ENCODE measurements at regions not wholly inside any gene's neighbourhood (a gene's known extent, or its start where the extent isn't known, plus 50 kb on each side); places are given as distances from the start of the nearest gene placed in this dataset.

- Mint-ChIP-seq H3K4me3 (no peak overlapping the region), H3K4me1 (peaks cover 11% of the 10 kb centered on the region), H3K27me3 (no peaks in the 10 kb centered on the region), H3K36me3 (ENCODE audit: low read depth) (no peaks in the 10 kb centered on the region), H3K27ac (no peak overlapping the region), H3K9me3 (no peaks in the 10 kb centered on the region)
- POLR2A ChIA-PET: no interaction called here
- no peak for DNase-seq
- CTCF ChIA-PET: no interaction called here
Measured at GRCh38 chr6:104638841-104639290, 220.9 kb downstream of the HACE1 start.

- CTCF ChIA-PET: no interaction called here
- Mint-ChIP-seq H3K4me3 (no peak overlapping the region), H3K27me3 (peaks cover 7% of the 10 kb centered on the region), H3K27ac (no peak overlapping the region), H3K36me3 (ENCODE audit: low read depth) (no peaks in the 10 kb centered on the region), H3K9me3 (no peaks in the 10 kb centered on the region), H3K4me1 (no peaks in the 10 kb centered on the region)
- POLR2A ChIA-PET: no interaction called here
- DNase-seq: no peak
Measured at GRCh38 chr6:104633125-104633524, 226.6 kb downstream of the HACE1 start.

DNA sequence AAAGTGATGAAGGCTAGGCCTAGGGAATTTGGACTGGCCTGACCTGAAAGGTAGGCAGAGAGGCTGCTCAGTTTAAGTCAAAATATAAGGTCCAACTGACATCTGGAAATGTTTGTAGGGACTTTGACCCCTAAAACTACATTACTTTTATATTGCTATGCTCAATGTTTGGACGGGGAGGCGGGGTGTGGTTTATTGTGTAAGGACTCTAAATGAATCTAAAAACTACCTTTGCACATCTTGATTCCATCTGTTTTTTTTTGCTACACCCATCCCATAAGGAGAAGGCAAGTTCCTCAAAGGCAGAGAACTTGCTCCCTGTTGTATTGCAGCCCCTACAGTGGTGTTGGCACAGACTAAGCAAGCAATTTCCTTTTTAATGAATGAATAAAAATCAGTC is 227.1 kb downstream of the HACE1 start:
- H3K4me1 Mint-ChIP-seq: no peaks in the 10 kb centered on the region
- H3K27ac Mint-ChIP-seq: no peak overlapping the region
- ChIA-PET POLR2A (no interaction called here), CTCF (no interaction called here)
- H3K4me3 Mint-ChIP-seq: no peak overlapping the region
- H3K36me3 Mint-ChIP-seq (ENCODE audit: low read depth): no peaks in the 10 kb centered on the region
- DNase-seq: no peak
- peaks cover 7% of the 10 kb centered on the region for H3K27me3 Mint-ChIP-seq
- H3K9me3 Mint-ChIP-seq: no peaks in the 10 kb centered on the region

DNA sequence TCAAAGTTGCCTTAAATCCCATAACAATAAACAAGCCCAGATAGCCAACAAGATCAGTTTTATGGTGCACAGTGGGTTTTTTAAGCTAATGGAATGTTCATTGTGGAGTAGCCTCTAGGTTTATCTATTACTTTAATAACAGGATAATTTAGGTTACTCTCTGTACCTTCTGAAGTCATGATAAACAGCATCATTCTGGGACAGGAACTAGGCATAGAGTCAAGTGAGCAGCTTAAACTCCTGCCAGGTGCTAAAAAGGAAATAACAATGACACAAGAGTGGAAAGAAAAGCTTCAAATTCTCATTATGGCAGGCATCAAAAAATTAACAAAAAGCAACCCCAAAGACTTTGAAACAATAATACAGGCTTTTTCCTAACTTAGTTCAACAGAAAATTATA is 228.8 kb downstream of the HACE1 start:
- no peak for DNase-seq
- Mint-ChIP-seq H3K4me1 (no peaks in the 10 kb centered on the region), H3K36me3 (ENCODE audit: low read depth) (no peaks in the 10 kb centered on the region), H3K9me3 (no peaks in the 10 kb centered on the region), H3K4me3 (no peak overlapping the region), H3K27ac (no peak overlapping the region), H3K27me3 (peaks cover 12% of the 10 kb centered on the region)
- ChIA-PET POLR2A (no interaction called here), CTCF (no interaction called here)

DNA sequence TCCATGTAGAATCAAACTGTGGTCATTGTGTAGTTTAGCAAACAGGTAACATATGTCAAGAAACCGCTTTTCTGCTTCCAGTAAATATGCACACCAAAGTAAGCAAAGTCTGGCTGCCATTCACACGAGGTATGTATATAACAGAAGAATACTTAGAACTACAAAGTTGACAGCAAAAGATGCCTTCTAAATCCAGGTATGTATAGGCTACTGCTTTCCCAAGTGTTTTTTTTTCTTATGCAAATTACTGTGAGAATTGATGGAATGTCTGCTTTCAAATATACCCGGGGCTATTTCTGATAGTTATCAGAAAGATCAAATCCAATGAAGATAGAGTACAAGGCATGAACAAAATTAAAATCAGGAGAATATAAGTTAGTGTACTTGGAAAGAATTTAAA is 229.2 kb downstream of the HACE1 start:
- Mint-ChIP-seq H3K4me1 (no peaks in the 10 kb centered on the region), H3K27me3 (peaks cover 12% of the 10 kb centered on the region), H3K36me3 (ENCODE audit: low read depth) (no peaks in the 10 kb centered on the region), H3K4me3 (no peak overlapping the region), H3K9me3 (no peaks in the 10 kb centered on the region), H3K27ac (no peak overlapping the region)
- ChIA-PET CTCF (no interaction called here), POLR2A (no interaction called here)
- no peak for DNase-seq

DNA sequence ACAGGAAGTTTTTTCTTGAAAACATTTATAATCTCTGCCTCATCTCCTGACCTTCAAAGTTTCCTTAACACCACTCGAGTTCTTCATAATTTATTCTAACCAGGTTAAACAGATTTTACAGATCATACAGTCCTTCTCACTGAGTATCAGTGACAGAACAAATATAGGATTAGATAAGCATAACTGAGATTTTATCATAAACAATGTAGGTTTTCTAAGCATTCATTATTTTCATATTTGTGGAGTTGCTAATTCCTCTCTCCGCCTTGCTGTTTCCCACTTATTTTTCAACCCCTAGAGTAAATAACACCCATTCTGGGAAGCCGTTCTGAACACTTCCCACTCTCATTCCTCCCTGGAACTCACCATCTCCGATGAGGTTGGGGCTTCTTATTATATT is 229.9 kb downstream of the HACE1 start:
- Mint-ChIP-seq H3K27me3 (peaks cover 12% of the 10 kb centered on the region), H3K9me3 (no peaks in the 10 kb centered on the region), H3K4me3 (no peak overlapping the region), H3K4me1 (no peaks in the 10 kb centered on the region), H3K36me3 (ENCODE audit: low read depth) (no peaks in the 10 kb centered on the region), H3K27ac (no peak overlapping the region)
- ChIA-PET CTCF (no interaction called here), POLR2A (no interaction called here)
- no peak for DNase-seq

DNA sequence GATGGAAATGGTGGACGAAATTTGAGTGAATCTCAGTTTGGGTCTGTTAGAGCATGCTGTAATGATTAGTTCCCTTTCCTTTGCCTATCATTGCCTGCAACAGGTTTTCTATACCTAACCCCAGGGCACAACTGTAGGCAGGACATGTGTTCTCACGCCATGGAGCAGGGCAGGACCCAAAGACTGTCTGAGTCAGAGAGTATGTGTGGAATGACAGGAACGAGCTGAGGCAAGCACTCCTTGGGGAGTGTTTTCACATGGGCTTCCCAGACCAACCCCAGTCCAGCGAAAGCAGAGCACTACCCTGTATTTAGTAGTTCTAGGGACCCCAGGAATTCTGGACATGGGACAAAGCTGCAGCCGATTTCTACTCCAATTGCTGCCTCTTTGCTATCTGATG is 234.2 kb downstream of the HACE1 start:
- Mint-ChIP-seq H3K9me3 (no peaks in the 10 kb centered on the region), H3K36me3 (ENCODE audit: low read depth) (no peaks in the 10 kb centered on the region), H3K27me3 (peaks cover 12% of the 10 kb centered on the region), H3K4me3 (no peak overlapping the region), H3K4me1 (peaks cover 4% of the 10 kb centered on the region), H3K27ac (no peak overlapping the region)
- DNase-seq: no peak
- ChIA-PET CTCF (no interaction called here), POLR2A (no interaction called here)

DNA sequence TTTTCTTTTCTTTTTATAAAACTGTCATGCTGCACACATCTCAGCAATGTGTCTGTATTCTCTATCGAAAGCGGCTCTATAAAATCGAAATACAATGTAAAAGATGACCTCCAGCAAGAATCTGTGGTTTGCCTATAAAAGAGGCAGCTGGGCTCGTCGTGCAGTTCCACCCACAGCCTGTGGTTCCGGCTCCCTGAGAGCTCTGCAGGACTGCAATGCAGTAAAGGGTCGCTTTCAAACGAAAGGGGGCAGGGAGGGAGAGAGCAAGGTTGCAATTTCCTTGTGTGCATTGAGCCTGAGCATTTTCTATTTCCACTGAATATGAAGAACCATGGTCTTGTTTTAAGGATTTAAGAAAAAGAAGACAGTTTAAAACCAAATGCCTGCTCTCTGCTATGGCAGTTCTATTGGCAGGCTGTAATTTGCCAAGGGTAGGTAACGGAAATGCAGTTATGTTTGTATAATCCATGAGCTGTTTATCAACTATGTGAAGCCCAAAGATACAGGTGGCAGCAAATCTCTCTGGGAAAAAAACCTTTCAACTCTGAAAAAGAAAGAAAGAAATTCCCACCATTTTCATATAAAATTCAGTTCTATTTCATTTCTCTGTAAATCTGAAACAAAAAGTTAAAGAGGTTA is 236.5 kb downstream of the HACE1 start:
- H3K36me3 Mint-ChIP-seq (ENCODE audit: low read depth): no peaks in the 10 kb centered on the region
- no peak overlapping the region for H3K27ac Mint-ChIP-seq
- DNase-seq: no peak
- CTCF ChIA-PET: interaction anchor here (1.4 kb wide), 1 partner anchor 17 kb away, joined by 3 read pairs; no protein-coding TSS in a partner anchor
- H3K4me1 Mint-ChIP-seq: peaks cover 4% of the 10 kb centered on the region
- peaks cover 7% of the 10 kb centered on the region for H3K27me3 Mint-ChIP-seq
- H3K4me3 Mint-ChIP-seq: no peak overlapping the region
- no peaks in the 10 kb centered on the region for H3K9me3 Mint-ChIP-seq
- POLR2A ChIA-PET: no interaction called here

- POLR2A ChIA-PET: no interaction called here
- H3K4me3 Mint-ChIP-seq: no peak overlapping the region
- no peak for DNase-seq
- H3K27me3 Mint-ChIP-seq: peaks cover 2% of the 10 kb centered on the region
- peaks cover 4% of the 10 kb centered on the region for H3K4me1 Mint-ChIP-seq
- H3K27ac Mint-ChIP-seq: no peak overlapping the region
- no peaks in the 10 kb centered on the region for H3K9me3 Mint-ChIP-seq
- H3K36me3 Mint-ChIP-seq (ENCODE audit: low read depth): no peaks in the 10 kb centered on the region
- CTCF ChIA-PET: no interaction called here
Measured at GRCh38 chr6:104621396-104621795, 238.3 kb downstream of the HACE1 start.

GRCh38 chr6:104617591-104617990 is 242.1 kb downstream of the HACE1 start:
- no peaks in the 10 kb centered on the region for H3K9me3 Mint-ChIP-seq
- POLR2A ChIA-PET: no interaction called here
- DNase-seq: no peak
- H3K27me3 Mint-ChIP-seq: no peaks in the 10 kb centered on the region
- H3K27ac Mint-ChIP-seq: no peak overlapping the region
- CTCF ChIA-PET: no interaction called here
- H3K4me1 Mint-ChIP-seq: peaks cover 6% of the 10 kb centered on the region
- H3K36me3 Mint-ChIP-seq (ENCODE audit: low read depth): no peaks in the 10 kb centered on the region
- no peak overlapping the region for H3K4me3 Mint-ChIP-seq

DNA sequence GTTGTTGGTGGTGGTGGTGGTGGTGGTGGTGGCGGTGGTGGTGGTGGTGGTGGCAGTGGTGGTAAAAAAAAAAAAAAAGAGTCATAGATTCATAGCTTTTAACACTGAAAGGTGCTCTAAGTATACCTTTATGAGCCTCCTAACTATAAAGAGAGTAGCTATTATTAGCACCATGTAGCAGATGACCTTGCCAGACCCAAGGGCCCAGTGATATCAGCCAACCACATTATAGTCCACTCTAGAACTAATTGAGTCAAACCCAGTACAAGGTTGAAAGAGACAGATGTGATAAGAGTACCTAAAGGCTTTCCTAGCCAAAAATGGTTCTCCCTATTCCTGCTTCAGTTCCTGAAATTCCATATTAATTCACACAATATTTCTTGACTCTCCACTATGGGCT is 245.3 kb downstream of the HACE1 start:
- CTCF ChIA-PET: no interaction called here
- Mint-ChIP-seq H3K4me3 (no peak overlapping the region), H3K4me1 (peaks cover 6% of the 10 kb centered on the region), H3K36me3 (ENCODE audit: low read depth) (no peaks in the 10 kb centered on the region), H3K9me3 (no peaks in the 10 kb centered on the region), H3K27me3 (no peaks in the 10 kb centered on the region), H3K27ac (no peak overlapping the region)
- no peak for DNase-seq
- POLR2A ChIA-PET: no interaction called here

DNA sequence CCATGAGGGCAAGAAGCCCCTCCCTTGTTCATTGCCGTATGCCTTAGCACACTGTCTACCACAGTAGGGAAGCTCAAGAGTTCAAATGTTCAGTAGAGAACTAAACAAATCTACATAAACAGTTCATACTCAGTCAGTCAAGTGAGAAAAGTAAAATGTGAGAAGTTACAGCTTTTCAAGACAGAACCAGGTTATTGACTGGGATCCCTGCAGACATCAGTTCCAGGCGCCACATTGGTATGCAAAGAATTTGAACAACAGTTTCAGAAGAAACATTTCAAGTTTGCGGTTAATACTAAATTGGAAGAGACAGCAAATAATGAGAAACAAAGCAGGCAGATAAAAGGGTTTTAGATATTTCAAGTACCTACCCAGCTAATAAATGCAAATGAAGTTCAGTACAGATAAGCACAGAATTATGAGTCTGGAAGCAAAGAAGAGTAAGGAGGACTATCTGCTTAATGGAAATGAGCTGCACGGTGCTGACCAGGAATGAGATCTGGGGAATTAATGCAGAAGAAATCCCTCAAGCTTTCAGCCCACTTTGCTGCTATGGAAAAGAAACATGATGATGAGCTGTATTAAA is 246.2 kb downstream of the HACE1 start:
- Mint-ChIP-seq H3K9me3 (no peaks in the 10 kb centered on the region), H3K27ac (no peak overlapping the region), H3K4me3 (no peak overlapping the region), H3K4me1 (peaks cover 6% of the 10 kb centered on the region), H3K36me3 (ENCODE audit: low read depth) (no peaks in the 10 kb centered on the region), H3K27me3 (no peaks in the 10 kb centered on the region)
- DNase-seq: no peak
- POLR2A ChIA-PET: no interaction called here
- CTCF ChIA-PET: interaction anchor here (1.1 kb wide), 1 partner anchor 16 kb away, joined by 3 read pairs; no protein-coding TSS in a partner anchor

DNA sequence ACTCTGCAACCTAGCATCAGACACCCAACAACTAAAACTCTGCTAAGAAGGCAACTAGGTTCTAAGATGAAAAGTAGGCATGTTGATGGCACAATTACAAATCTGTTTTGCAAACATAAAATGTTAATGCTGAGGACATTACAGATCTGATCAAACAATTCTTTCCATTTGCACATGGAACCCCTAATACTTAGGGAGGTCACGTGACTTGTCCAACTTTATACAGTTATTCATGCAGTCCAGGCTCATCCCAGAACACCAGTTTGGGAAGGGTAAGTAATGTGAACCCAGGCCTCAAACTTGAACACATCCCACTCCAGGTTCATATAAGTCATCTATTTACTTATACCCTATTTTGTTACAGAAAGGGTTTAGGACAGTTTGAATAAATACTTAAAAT is 247.2 kb downstream of the HACE1 start:
- Mint-ChIP-seq H3K27ac (no peak overlapping the region), H3K4me1 (peaks cover 6% of the 10 kb centered on the region), H3K36me3 (ENCODE audit: low read depth) (no peaks in the 10 kb centered on the region), H3K4me3 (no peak overlapping the region), H3K27me3 (no peaks in the 10 kb centered on the region), H3K9me3 (no peaks in the 10 kb centered on the region)
- no peak for DNase-seq
- ChIA-PET POLR2A (no interaction called here), CTCF (no interaction called here)

DNA sequence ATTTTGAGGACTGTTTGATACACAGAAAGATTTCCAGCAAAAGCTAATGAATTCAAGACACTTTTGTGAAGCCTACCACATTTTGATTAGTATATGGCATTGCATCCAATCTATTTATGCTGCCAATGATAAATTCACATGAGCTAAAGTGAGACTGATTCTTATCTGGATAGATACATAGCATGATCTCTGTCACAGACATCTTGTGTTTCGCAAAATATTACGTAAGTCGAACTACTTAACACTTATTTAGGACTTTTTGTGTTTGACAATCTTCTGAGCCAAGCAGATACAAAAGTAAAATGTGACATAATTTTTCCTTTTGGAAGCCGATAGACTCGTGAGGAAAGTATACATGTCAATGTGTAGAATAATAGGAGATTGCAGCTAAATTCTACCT is 251.6 kb downstream of the HACE1 start:
- ChIA-PET CTCF (no interaction called here), POLR2A (no interaction called here)
- DNase-seq: no peak
- Mint-ChIP-seq H3K36me3 (ENCODE audit: low read depth) (no peaks in the 10 kb centered on the region), H3K27me3 (no peaks in the 10 kb centered on the region), H3K4me1 (peaks cover 6% of the 10 kb centered on the region), H3K4me3 (no peak overlapping the region), H3K9me3 (no peaks in the 10 kb centered on the region), H3K27ac (no peak overlapping the region)

Measured in activated CD4-positive, alpha-beta memory T cell treated with anti-CD3 and anti-CD28 coated beads, Interleukin-2, amount 10 ng/mL, durations not matched to agents 7 days and 5 days (primary cell).